ENCODE measurements at regions not wholly inside any gene's neighbourhood (a gene's known extent, or its start where the extent isn't known, plus 50 kb on each side); places are given as distances from the start of the nearest gene placed in this dataset.
"Not testable (repeated sequence)": the region's sequence is repeated elsewhere in the genome, so short reads cannot be mapped to it uniquely, and the experiment has no call there.

GRCh38 chr12:17015501-17015900 is 409.5 kb upstream of the LMO3 start:
- no peaks in the 10 kb centered on the region for H3K36me3 ChIP-seq
- H3K27me3 ChIP-seq, result no peaks in the 10 kb centered on the region
- intact Hi-C loops (cut with DNase I; ENCODE audit: low total_unique reads), result no loop called here
- DNase-seq, result no peak
- H3K4me3 ChIP-seq, result no peak overlapping the region
- H3K27ac ChIP-seq, result no peak overlapping the region
- H3K9me3 ChIP-seq, result no peaks in the 10 kb centered on the region
- TF ChIP-seq, protein P1, sequence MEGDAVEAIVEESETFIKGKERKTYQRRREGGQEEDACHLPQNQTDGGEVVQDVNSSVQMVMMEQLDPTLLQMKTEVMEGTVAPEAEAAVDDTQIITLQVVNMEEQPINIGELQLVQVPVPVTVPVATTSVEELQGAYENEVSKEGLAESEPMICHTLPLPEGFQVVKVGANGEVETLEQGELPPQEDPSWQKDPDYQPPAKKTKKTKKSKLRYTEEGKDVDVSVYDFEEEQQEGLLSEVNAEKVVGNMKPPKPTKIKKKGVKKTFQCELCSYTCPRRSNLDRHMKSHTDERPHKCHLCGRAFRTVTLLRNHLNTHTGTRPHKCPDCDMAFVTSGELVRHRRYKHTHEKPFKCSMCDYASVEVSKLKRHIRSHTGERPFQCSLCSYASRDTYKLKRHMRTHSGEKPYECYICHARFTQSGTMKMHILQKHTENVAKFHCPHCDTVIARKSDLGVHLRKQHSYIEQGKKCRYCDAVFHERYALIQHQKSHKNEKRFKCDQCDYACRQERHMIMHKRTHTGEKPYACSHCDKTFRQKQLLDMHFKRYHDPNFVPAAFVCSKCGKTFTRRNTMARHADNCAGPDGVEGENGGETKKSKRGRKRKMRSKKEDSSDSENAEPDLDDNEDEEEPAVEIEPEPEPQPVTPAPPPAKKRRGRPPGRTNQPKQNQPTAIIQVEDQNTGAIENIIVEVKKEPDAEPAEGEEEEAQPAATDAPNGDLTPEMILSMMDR (IDR thresholded peaks at IDR 0.05), result no peak
- no peak for TF ChIP-seq POLR2A (IDR thresholded peaks at IDR 0.05)
- H3K4me1 ChIP-seq, result no peaks in the 10 kb centered on the region

DNA sequence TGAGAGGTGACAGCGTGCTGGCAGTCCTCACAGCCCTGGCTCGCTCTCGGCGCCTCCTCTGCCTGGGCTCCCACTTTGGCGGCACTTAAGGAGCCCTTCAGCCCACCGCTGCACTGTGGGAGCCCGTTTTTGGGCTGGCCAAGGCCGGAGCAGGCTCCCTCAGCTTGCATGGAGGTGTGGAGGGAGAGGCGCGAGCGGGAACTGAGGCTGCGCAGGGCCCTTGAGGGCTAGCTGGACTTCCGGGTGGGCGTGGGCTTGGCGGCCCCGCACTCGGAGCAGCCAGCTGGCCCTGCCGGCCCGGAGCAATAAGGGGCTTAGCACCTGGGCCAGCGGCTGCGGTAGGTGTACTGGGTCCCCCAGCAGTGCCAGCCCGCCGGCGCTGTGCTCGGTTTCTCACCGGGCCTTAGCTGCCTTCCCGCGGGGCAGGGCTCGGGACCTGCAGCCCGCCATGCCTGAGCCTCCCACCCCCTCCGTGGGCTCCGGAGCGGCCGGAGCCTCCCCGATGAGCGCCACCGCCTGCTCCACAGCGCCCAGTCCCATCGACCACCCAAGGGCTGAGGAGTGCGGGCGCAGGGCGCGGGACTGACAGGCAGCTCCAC is 401.6 kb upstream of the LMO3 start:
- intact Hi-C loops (cut with DNase I; ENCODE audit: low total_unique reads); H3K27ac ChIP-seq; H3K27me3 ChIP-seq; H3K4me3 ChIP-seq; H3K9me3 ChIP-seq; H3K36me3 ChIP-seq; DNase-seq; H3K4me1 ChIP-seq: not testable (repeated sequence)

DNA sequence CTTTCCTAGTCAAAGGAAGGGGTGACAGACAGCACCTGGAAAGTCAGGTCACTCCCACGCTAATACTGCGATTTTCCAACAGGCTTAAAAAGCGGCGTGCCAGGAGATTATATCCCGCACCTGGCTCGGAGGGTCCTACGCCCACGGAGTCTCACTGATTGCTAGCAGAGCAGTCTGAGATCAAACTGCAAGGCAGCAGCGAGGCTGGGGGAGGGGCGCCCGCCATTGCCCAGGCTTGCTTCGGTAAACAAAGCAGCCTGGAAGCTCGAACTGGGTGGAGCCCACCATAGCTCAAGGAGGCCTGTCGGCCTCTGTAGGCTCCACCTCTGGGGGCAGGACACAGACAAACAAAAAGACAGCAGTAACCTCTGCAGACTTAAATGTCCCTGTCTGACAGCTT is 392.6 kb upstream of the LMO3 start:
- H3K4me3 ChIP-seq; H3K36me3 ChIP-seq; H3K9me3 ChIP-seq; DNase-seq; H3K27me3 ChIP-seq; H3K4me1 ChIP-seq; H3K27ac ChIP-seq; intact Hi-C loops (cut with DNase I; ENCODE audit: low total_unique reads): not testable (repeated sequence)

GRCh38 chr12:16984484-16984883 is 378.5 kb upstream of the LMO3 start:
- no peaks in the 10 kb centered on the region for H3K9me3 ChIP-seq
- DNase-seq, result no peak
- H3K27ac ChIP-seq, result no peak overlapping the region
- H3K27me3 ChIP-seq, result no peaks in the 10 kb centered on the region
- no peaks in the 10 kb centered on the region for H3K36me3 ChIP-seq
- intact Hi-C loops (cut with DNase I; ENCODE audit: low total_unique reads), result no loop called here
- no peak overlapping the region for H3K4me3 ChIP-seq
- H3K4me1 ChIP-seq, result no peaks in the 10 kb centered on the region
- TF ChIP-seq, protein P1 (IDR thresholded peaks at IDR 0.05), result no peak
- no peak for TF ChIP-seq POLR2A (IDR thresholded peaks at IDR 0.05)

DNA sequence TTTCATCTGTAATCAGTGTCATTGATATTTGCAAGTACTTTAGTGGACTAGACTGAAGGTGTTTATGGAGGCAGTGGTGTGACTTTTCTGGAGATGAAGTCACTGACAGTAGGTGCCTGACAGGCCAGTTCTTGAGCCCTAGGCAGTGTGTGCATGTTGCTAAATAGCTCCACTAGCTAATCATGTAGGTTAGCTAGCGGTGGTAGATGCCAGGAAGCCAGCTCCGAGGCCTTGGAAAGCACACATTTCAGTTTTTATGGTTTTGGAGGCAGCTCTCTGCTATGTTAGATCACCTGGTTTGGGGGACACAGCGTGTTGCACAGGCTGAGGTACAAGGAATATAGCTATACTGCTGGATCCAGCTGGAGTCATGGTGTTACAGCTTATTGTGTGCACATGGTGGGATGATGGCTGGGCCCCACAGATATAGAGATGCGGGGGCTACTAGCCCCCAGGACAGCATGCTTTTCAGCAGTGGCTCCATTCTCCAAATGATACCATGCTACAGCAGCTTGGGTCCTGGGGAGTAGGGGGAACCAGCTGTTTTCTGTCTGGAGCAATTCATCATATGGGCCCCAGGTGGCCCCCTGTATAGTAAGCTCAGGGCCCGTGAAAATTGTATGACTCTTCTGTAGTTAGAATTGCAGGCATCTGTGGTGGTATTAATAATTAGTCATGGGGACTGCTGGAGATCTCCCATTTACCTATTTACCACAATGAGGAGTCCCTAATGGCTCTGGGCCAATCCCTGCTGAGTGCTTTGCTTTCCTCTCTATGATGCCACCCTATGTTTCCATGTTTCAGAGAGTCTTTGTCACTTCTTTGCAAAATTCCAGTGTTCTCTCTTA is 367.2 kb upstream of the LMO3 start:
- no peak overlapping the region for H3K4me3 ChIP-seq
- no peak for TF ChIP-seq POLR2A (IDR thresholded peaks at IDR 0.05)
- TF ChIP-seq, protein P1 (IDR thresholded peaks at IDR 0.05), result no peak
- intact Hi-C loops (cut with DNase I; ENCODE audit: low total_unique reads), result no loop called here
- H3K36me3 ChIP-seq, result no peaks in the 10 kb centered on the region
- H3K27me3 ChIP-seq, result no peaks in the 10 kb centered on the region
- H3K27ac ChIP-seq, result no peak overlapping the region
- H3K4me1 ChIP-seq, result no peaks in the 10 kb centered on the region
- no peak for DNase-seq
- H3K9me3 ChIP-seq, result no peaks in the 10 kb centered on the region

DNA sequence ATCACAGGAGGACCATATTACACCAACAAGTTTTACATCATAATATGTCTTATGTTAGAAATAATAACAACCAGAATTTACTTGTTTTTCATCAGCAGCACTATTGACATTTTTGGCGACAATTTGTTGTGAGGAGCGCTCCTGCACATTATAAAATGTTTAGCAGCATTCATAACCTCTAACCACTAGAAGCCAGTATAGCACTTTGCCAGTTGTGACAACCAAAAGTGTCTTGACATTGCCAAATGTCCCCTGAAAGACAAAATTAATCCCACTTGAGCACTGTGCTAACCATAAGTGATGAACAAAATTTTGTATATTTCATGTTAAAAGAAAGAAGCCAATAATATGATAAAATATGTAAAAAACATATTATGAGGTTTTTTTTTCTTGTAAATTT is 356.9 kb upstream of the LMO3 start:
- Histone ChIP-seq H3K4me1 (no peaks in the 10 kb centered on the region), H3K27ac (no peak overlapping the region), H3K9me3 (no peaks in the 10 kb centered on the region), H3K36me3 (no peaks in the 10 kb centered on the region), H3K4me3 (no peak overlapping the region), H3K27me3 (no peaks in the 10 kb centered on the region)
- intact Hi-C loops (cut with DNase I; ENCODE audit: low total_unique reads), result no loop called here
- no peak for DNase-seq
- TF ChIP-seq, protein P1 (IDR thresholded peaks at IDR 0.05), result no peak
- no peak for TF ChIP-seq POLR2A (IDR thresholded peaks at IDR 0.05)

All from uterus (tissue), 3 donors.